Right lung (tissue), 2 donors: ENCODE measurements at regions not wholly inside any gene's neighbourhood (a gene's known extent, or its start where the extent isn't known, plus 50 kb on each side); places are given as distances from the start of the nearest gene placed in this dataset.
"Not testable (repeated sequence)": the region's sequence is repeated elsewhere in the genome, so short reads cannot be mapped to it uniquely, and the experiment has no call there.

Experiments used
- DNase-seq, 2 donors: peaks; one replicate each; pipeline ENCODE4 v3.0.0-alpha.2; 2013

DNA sequence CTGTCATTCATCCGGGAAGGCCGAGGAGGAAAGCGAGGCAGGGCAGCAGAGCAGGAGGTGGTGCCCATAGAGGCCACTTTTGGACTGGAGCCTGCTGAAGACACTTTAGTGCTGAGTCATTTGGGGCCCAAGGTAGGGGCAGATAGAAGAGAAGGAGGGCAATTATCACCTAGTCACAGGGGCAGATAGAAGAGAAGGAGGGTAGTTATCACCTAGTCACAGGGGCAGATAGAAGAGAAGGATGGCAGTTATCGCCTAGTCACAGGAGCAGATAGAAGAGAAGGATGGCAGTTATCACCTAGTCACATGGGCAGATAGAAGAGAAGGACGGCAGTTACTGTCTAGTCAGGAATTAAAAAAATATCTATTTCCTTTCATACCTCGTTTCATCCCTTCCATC, 1372.6 kb downstream of the FOXD4L5 start:
- DNase-seq = not testable (repeated sequence)

DNA sequence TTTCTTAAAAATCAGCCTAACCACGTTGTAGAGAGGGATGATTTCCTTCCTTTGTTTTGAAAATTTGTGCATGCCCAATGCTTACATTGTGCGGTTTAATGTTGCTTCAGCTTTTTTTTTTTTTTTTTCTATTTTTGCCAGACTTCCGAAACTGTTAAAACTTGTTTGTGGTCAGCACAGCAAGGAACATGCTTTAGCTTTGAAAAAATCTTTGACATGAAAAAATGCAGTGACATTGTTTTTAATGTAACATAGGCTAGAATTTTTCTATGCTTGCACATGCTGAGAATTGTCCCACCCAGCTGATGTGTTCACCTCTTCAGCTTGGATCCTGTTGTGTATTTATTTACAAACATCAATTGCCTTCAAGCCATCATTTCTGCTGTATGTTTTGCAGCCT, 1375.9 kb downstream of the FOXD4L5 start:
- not testable (repeated sequence) for DNase-seq

DNA sequence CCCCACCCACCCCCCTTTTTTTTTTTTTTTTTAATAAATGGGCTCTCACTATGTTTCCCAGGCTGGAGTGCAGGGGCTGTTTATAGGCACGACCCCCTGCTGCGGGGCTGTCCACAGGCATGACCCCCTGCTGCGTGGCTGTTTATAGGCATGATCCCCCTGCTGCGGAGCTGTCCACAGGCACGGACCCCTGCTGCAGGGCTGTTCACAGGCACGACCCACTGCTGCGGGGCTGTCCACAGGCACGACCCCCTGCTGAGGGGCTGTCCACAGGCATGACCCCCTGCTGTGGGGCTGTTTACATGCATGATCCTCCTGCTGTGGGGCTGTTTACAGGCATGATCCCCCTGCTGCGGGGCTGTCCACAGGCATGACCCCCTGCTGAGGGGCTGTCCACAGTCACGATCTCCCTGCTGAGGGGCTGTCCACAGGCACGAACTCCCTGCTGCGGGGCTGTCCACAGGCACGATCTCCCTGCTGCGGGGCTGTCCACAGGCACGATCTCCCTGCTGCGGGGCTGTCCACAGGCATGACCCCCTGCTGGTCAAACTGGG, 1385.3 kb downstream of the FOXD4L5 start:
- not testable (repeated sequence) for DNase-seq

DNA sequence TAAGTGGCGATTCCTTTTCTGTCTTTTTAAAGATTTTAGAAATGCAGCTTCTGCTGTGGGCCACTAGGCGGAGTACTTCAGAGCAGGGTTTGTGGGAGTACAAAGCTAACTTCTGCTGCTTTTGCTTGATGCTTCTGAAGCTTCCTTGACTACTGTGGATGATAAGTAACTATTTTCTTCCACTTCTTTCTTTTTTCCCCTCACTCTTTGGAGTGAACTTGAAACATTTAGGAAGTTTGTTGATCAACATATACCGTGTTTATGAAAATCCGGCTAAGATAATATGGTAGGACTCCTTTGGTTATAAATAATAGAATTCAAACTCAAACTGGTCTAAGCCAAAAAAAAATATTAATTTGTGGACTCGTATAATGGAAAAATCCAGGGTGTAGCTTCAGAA, 1403.6 kb downstream of the FOXD4L5 start:
- DNase-seq = not testable (repeated sequence)

DNA sequence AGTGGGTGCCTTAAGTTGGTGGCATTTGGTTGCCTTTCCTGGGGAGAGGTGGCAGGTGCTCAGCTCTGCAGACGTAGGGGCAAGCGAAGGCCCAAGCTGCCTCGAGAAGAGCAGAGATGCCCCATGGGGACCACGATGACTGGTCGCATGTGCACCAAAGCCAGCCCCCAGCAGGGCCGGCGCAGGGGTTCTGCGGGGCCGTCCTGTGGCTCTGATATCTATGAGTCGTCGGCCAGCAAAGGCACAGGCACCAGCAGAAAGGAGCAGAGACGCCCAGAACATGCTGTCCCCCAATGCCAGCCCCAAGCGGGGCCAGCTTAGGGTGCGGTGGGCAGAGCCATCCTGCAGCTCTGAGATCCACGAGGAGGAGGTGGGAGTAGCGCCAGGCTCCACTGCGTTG, 1408.6 kb downstream of the FOXD4L5 start:
- not testable (repeated sequence) for DNase-seq

DNA sequence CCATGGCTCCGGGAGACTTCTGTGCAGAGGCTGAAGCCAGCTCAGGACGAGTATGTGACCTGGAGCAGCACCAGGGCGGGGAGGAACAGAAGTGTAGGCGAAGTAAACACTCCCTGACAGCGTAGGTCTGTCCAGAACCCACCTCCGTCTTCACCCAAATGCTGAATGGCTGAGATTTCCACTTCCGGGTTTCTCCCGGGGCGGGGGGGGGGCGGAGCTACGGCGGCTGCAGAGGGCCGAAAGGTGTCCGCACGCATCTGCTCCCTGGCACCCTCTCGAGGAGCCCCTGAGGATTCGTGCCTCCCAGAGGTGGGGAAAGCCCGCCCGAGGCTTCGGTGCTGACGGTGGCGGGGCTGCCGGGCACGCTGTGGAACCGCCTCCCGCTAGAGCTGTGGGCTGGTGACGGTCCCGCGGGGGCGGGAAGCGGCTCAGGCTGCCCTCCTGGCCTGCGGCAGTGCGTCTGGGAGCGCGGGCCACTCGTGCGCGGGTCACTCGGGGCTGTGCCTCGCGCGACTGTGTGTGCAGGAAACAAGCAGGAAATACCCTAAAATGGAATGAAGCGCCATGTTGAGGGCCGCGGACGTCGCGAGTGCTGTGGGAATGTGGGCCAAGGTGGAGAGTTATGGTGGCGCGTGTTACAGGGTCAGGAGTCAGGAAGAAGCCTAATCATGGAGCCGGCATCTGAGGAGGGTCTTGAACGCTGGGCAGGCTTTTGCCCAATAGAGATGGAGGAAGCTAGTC, 1425.4 kb downstream of the FOXD4L5 start:
- DNase-seq = no peak

DNA sequence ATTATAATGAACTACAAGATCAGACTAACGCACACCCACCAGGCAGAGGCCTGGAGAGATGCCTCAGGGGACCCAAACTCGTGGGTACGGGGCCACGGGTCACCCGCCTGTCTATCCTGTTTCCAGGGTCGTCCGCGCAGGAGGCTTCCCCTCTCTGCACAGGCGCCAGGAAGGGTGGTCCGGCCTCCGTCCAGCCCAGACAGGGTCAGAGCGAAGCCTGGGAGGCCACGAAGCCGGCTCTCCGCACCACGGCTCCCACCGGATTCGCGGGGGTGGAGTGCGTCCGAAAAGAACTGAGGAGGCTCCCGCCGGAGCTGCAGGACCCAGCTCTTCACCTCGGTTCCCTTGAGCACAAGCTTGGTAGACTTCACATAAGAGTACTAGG, 1425.9 kb downstream of the FOXD4L5 start:
- not testable (repeated sequence) for DNase-seq

DNA sequence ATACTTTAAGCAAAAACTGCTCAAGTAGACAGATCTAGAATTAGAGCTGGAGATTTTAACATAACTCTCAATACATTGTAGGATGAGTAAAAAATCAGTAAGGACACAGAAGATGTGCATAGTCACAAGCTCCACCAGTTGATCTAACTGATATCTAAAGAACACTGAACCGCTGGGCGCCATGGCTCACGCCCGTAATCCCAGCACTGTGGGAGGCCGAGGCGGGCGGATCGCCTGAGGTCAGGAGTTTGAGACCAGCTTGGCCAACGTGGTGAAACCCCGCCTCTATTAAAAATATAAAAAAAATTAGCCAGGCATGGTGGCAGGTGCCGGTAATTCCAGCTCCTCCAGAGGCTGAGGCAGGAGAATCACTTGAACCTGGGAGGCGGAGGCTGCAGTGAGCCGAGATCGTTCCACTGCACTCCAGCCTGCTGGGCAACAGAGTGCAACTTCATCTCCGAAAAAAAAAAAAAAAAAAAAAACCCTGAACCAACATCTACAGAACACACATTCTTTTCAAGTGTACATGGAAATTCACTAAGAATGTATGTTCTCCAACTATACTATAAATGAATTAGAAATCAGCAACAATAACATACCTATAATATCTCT, 1431.8 kb downstream of the FOXD4L5 start:
- DNase-seq = not testable (repeated sequence)

DNA sequence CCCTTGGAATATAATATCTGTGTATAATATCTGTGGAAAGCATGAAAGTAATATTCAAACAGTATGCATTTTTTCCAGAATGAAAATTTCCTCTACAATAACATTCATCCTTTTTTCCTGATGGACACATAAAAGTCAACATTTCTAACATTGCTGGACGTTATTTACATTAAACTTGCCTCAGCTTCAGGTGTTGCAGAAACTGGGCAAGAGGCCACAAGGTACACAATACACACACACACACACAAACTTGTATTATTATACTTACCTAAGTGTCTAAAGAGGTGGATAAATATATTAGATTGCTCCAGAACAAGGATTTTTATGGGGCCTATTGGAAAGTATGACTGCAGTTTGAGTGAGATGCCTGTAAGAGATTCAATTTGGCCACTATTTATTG, 1460.2 kb downstream of the FOXD4L5 start:
- not testable (repeated sequence) for DNase-seq

DNA sequence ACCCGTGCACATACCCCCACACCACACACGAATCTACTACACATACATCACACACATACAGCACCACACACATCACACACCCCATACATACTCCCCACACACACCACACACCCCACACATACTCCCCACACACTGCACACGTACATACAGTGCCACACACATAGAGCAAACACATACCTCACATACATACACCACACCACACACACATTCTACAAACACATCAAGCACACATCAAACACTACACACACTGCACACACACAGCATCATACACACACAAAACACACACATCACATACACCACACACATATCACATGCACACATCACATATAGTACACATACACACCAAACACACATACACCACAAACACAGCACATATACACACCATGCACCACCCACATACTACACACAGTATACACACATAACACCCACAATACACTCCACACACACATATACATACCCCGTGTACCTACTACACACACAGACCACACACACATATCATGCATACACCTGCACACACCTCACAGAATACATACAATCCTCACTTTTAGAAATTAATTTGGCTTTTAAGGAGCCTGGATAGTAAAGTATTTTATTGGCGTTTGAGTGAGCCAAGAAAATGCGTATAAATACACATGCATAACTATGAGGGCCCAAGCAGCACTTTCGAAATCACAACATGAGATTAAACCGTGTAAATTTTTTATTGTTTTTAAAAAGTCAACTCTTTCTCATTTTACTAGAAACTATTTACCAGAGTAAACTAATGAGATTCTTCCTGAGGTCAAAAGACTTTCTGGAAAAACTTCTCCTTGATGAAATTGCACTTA, 1461.4 kb downstream of the FOXD4L5 start:
- not testable (repeated sequence) for DNase-seq

DNA sequence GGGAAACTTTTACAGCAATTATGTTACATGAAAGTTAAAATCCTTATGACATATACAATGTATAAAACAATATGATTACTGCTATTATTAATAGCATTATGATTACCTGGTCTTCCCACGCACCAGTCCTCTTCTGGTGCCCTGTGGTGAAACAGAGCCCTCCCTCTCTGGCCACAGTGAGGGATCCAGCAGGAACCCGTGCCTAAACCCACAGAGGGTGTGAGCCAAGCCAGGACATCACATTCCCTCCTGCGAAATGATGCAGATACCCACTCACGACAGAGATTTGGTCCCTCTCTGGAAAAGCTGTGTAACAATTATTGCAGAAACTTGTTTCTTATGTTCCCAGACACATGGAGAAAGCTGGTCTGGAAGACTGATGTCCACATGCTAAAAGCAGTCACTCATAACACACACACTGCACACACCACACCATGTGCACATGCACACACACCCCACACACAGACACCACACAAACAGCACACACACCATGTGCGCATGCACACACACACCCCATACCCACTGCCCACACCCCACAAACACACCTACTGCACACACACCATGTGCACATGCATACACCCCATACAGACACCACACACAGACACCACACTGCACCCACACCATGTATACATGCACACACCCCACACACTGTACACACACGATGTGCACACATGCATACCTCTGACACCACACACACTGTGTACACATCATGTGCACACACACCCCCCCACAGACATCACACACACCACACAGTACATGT, 1462.2 kb downstream of the FOXD4L5 start:
- DNase-seq = not testable (repeated sequence)

DNA sequence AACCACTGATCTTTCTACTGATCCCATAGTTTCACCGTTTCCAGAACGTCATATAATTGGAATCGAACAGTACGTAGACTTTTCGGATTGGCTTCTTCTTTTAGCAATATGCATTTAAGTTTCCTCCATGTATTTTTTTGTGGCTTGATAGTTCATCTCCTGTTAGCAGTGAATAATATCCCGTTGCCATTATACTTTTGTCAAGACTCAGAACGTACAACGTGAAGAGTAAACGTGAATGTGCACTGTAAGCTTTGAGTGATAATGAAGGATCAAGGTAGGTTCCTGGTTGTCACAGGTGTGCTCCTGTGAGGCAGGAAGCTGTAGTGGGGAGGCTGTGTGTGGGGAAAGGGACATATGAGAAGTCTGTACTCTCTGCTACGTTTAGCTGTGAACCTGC, 1463.7 kb downstream of the FOXD4L5 start:
- DNase-seq = not testable (repeated sequence)

DNA sequence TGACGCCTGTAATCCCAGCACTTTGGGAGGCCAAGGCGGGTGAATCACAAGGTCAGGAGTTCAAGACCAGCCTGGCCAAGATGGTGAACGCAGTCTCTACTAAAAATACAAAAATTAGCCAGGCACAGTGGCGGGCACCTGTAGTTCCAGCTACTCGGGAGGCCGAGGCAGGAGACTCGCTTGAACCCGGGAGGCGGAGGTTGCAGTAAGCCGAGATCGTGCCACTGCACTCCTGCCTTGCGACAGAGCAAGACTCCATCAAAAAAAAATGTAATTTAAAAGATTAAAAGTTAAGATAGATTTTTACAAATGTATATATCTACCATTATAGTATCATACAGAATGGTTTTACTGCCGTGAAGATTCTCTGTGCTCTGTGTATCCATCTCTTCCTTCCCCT, 1464.1 kb downstream of the FOXD4L5 start:
- DNase-seq = not testable (repeated sequence)

DNA sequence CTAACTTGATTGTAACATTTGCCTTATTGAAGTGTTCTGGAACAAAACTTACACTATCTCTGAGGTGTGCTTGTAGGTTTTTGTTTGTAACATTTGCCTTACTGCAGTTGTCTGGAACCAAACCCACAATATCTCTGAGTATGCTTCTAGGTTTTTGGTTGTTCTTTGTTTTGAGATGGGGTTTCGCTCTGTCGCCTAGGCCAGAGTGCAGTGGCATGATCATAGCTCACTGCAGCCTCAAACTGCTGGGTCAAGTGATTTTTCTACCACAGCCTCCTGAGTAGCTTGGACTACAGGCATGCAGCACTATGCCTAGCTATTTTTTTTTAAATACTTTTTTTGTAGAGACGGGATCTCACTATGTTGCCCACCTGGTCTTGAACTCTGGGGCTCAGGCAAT, 1464.6 kb downstream of the FOXD4L5 start:
- DNase-seq = not testable (repeated sequence)

DNA sequence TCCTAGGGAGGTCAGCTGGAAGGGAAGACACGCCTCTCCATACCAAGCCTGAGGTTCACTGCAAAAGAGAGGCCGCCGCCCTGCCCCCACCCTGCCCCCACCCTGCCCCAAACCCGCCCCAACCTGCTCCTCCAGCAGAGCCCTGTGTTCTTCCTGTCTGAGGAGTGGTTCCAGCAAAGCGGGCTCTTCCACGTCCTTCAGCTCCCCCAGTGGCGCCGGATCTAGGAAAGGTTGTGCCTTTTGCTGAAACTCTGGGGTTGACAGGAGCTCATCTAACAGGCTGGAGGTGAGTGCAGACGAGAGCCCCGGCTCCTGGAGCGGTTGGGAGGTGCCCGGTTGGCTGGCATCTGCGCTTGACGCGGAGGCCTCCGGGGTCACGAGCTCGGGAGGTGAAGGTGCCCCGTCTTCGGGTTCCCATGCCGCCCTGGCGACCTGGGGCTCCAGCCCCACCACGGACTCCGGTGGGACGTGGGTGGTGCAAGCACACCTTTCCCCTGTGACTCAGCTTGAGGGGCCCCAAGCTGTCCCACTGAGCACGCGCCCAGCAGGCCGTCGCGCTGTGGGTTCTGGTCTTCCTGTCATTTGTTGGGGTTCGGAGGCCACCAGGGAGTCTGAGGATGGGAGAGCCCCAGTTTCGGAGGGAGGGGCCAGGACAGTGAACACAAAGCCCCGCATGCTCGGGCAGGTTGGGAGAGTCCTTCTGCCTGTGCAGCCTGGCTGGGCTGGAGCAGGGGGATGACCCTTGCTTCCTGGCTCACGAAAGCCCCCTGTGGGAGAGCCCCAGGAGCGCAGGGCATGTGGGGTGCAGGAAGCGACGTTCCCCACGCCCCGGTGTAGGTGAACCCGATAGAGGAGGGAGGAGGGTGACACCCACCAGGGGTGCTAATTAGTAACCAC, 1467.1 kb downstream of the FOXD4L5 start:
- DNase-seq = peak; percentile 28 to 29

DNA sequence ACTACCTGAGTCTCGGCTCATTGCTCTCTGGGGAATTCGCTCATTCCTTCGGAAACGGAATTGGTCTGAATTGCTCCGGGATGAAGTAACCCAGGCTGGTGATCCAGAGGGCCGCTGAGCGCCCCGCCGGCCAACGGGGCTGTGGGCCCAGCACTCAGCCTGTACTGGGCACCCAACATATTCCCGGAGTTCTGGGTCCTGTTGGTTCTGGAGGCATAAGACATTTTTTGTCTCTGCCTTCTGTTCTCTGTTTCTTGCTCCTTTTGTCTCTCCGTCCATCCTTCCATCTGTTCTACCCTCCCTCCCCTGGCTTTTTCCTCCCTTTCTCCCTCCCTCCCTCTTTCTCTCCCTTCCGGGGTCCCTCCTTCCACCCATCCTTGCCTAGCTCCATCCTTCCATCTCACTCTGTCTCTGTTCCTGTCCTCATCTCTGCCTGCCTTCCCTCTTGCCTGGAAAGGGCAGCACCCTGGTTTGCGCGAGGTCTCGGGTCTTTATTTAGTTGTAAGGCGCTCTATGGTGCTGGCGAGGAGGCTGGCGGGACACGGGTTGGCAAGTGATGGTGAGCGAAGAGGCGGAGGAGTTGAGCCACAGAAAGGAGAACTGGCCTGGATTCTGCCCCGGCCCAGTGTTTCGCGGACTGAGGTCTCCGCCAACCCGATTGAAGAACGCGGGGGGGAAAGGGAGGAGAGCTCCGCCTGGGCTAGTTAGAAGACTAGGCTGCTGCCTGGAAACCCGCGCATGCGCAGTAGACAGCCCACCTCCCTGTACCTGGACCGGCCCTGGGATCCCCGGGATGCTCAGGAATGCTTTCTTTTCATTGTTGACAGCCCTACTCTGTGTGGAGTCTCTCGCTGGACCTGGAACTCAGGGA, 1468.0 kb downstream of the FOXD4L5 start:
- peak; percentile 75 to 85 for DNase-seq

DNA sequence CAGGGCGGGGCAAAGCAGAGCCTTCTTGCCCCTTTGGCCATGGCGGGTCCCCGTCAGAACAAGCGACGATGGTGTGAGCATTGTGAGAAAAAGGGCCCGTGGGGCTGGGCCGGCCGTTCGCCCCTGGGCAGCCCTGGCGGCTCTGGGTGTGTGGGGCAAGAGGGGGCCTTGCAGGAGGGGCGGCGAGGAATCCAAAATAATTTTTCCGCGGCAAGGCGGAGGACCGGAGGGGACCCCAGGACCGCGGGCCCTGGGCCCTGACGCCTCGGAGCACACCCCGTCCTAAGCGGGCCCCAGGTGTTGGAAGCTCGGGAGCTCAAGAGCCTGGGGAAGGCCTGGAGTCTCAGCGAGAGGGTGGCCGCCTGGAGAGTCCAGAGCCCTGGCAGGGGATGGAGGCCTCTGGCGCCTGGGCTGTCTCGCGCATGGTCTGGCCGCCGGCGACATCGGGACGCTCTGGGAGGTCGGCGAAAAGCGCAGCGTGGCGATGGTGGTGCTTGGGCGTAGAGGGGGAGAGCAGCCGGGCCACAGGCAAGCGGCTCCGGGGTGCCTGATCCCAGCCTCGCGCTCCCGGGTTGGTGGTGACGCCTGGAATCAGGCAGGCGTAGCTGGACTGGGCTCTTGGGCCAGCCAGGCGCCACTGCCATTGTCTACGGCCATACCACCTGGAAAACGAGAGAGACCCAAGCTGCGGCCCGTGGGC, 1469.9 kb downstream of the FOXD4L5 start:
- not testable (repeated sequence) for DNase-seq

DNA sequence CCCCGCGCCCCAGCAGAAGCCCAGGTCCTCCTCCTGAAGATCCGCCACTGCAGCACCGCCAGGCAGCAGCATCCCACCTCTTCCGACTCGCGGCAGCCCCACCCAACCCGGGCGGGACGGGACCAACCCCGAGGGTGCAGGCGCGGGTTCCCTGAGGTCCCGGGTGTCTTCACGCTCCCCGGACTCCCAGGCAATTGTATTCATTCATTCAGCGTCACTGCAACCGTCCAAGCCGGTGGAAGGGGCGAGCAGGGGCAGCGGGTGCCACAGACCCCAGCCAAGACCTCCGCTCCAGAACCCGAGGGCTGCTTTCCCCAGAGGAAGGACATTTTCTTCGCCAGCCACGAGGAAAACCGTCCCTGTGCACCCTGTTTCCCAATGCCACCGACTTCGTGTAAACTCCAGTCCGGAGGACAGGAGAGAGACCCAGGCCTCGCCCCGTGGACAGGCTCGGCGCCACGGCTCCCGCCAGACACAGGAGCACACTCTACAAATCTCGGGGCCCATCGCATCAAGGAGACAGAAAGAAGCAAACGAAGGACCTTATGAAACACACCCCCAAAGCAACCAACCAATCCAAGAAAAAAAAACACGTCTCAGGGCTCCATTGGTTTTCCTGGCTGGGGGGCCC, 1471.5 kb downstream of the FOXD4L5 start:
- not testable (repeated sequence) for DNase-seq
